HL-60/S4 (cell line): ENCODE measurements at regions not wholly inside any gene's neighbourhood (a gene's known extent, or its start where the extent isn't known, plus 50 kb on each side); places are given as distances from the start of the nearest gene placed in this dataset.

Source experiments
- in situ Hi-C: fragments of 300-500 bp; cut with MboI; formaldehyde crosslinking; loops from 2 replicates; pipeline ENCODE4 v1.14.3; 2022; ENCODE audit warnings: low sequenced_read_pairs

- in situ Hi-C loops, result no loop called here
Observed at GRCh38 chr13:58592786-58593185, 961.2 kb downstream of the PCDH17 start.

DNA sequence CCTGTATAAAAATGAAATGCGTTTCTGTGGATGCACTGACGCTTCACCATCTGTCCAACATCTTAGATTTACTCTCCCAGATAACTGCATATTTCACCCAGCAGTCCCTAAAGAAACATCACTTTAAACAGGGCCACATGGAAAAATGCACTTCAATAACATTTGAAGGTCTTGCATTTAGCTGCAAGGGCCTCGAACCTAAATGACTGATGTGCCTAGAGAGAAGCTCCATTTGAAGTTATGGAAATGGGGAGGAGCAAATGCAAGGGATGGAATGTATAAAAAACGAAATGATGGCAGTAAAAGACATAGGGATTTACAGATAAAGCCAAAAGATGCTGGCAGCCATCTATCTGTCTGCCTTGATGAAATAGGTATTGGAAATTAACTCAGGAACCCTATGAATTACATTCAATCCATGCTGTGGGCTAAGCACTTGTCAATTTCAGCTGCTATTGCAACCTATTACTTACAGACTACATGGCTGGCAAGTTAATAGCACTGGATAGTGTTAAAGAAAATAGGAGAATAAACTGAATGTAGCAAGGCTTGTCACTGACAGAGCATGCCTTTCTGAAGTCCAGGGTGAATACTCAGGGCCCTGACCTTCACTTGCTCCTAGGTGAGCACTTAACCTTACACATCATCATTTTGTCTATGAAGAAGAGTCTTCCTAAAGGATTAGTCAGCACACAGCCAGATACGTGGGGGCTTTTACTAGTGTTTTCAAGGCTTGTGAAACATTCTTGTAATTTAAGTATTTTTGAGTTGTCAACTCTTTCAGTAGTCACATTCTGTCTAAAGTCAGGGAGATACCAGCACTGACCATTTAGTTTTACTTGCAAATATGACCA lies 963.4 kb downstream of the PCDH17 start:
- in situ Hi-C loops, result no loop called here

DNA sequence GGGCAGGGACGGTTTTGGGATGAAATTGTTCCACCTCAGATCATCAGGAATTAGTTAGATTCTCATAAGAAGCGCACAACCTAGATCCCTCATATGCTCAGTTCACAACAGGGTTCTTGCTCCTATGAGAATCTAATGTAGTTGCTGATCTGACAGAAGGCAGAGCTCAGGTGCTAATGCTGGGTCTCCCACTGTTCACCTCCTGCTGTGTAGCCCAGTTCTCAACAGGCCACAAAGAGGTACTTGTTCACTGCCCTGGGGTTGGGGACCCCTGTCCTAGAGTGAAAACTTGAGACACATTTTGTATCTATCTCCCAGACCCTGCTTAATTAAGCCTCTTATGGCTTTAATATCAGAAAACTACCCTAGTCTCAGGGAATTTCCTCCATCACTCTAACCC lies 966.0 kb downstream of the PCDH17 start:
- in situ Hi-C loops, result no loop called here

DNA sequence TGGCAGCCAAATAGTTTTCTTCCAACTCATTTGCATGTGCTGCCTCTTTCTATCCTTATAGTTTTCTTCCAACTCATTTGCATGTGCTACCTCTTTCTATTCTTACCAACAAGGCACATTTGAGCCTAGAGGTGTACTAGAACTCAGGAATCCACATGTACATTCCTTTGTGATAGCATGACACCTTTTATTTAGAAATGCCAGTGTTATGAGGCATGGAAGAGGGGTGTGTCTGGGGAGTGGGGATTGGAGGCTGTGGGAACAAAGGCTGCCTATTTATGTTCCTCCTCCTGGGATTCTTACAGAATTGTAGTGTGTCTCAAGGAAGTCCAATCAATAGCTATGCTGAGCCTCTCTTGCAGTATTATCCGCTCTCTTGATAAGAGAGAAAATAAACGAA lies 966.7 kb downstream of the PCDH17 start:
- in situ Hi-C loops, result no loop called here

DNA sequence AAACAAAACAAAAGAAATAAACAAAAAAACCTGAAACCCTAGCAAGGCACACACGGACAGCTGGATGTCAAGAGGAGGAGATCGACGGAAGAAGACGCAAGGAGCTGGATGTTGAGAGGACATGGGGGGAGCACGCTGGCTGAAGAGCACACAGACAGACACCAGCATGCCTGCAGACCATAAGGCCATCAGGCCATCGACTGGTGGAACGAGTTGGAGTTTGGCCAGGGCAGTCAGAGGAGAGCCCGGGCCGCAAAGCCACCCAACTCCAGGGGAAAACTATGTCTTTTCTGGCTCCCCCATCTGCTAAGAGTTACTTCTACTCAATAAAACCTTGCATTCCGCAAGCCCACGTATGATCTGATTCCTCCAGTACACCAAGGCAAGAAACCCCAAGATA lies 979.6 kb downstream of the PCDH17 start:
- in situ Hi-C loops, result no loop called here

GRCh38 chr13:58617880-58618665 lies 986.5 kb downstream of the PCDH17 start:
- in situ Hi-C loops, result no loop called here

- in situ Hi-C loops, result no loop called here
Observed at GRCh38 chr13:58619396-58620113, 988.0 kb downstream of the PCDH17 start.

DNA sequence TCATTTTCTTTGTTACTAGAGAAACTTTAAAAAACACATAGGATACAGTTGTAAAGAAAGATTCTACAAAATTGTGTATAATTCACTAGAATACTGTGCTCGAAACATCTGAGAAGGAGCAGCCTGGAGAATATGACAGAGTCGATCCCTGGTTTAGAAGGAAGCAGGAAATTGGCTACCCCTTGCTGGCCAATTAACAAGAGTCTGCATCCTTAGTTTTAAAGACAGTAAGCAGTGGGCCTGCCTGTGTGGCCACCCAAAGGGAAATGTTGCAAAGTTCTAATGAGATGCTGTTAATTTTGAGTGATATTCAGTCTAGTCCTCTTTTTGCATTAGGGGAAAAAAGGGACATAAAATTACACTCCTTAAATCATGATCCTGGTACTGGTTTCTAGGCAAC lies 988.6 kb downstream of the PCDH17 start:
- in situ Hi-C loops, result no loop called here

DNA sequence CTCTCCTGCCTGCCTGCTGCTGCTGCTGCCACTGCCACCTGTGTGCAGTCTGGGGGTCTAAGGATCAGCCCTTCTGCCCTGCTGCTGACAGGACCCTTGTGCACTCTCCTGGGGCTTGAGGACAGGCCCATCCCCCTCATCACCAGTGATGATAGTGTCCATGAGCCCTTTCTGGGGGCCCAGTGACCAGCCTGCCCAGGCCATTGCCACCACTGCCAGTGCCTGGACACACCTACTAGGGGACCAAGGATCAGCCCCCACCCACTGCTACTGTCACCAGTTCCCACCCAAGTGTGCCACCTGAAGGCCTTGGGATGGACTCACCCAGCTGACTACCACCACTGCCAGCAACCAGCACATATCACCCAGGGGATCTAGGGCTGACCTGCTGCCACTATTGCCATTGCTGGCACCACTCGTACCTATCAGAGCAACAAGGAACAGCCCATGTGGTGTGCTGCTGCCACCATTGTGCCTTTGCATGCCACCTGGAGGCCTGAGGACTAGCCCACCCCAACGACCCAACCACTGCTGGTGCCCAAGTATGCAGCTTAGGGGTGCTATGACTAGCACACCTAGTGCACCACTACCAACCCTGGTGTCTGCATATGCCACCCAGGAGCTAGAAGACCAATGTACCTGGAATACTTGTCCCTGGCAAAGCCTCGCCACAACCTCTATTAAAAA lies 994.3 kb downstream of the PCDH17 start:
- in situ Hi-C loops, result no loop called here

DNA sequence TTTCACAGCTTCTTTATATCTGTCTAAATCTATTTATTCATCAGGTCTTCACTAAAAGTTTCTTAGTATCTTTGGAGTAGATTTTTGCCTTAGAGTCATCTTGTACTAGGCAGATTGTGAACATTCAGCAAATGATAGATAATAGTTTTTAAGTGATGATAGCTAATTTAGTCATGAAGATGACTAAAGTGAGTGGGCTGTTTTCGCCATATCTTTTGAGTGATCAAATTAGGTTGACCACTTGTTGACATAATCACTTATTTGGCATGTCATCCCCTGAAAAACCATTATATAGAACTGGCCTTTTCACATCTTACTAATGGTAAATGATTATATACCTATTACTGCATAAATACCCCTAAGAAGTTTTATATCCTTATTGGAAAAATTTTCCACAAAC lies 999.2 kb downstream of the PCDH17 start:
- in situ Hi-C loops, result no loop called here

DNA sequence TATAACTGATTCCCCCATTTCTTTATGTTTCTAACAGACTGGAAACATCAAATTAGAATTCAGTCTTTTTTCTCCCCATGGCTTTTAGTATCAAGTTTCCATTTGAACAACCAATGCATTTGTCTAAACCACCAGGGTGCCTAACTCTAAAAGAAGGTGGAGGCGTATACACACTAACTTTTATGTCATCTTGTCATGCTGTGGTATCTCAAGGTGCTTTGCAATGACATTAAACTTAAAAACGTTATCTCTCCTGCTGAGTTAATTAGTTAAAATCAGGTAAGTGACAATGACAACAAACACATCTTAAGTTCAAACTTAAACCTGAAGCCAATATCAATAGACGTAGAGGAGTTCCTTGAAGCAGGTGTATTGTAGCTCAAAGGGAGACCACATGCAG lies 1001.7 kb downstream of the PCDH17 start:
- in situ Hi-C loops, result no loop called here

GRCh38 chr13:58655086-58655485 lies 1023.5 kb downstream of the PCDH17 start:
- in situ Hi-C loops, result loop anchor here (25.0 kb wide), 1 partner anchor 107 kb away; no protein-coding TSS in a partner anchor

DNA sequence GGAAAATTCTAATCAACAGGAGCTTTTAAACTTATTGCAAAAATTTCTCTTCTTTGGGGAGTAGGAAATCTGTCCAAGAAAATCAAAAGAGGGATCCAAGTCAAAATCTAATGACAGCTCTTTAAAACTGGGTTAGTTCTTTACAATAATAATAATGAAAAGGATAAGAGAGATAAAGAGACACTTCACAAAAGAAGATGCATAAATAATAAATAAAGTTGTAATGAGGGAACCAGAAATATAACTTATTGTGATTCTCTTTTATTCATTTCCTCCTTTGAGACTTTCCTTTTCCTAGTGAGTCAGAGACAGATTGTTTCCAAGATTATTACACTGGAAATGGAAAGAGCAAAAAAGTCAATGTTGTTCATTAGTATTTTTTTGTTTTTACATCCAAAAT lies 1029.3 kb downstream of the PCDH17 start:
- in situ Hi-C loops, result loop anchor here (25.0 kb wide), 1 partner anchor 101 kb away; no protein-coding TSS in a partner anchor

DNA sequence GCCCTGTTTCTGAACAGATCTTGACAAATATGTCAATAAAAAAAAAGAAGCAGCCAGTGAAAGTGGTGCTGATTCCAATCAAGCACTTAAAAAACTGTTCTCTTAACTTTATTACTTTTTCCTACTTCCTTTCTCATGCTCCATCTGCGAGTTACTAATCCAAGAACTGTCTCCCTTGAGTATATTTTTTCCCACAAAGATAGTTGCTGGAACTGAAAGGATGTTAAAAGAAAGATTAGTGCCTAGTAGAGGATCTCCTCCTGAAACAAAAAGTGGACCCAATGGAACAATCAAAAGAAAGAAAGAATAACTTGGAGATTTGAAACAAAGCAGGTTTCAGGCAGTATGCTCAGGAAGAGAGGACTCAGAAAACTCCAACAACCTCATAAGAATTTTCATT lies 1034.8 kb downstream of the PCDH17 start:
- in situ Hi-C loops, result loop anchor here (25.0 kb wide), 1 partner anchor 96 kb away; no protein-coding TSS in a partner anchor

GRCh38 chr13:58667096-58667495 lies 1035.6 kb downstream of the PCDH17 start:
- in situ Hi-C loops, result loop anchor here (25.0 kb wide), 1 partner anchor 95 kb away; no protein-coding TSS in a partner anchor

GRCh38 chr13:58680115-58680514 lies 1048.6 kb downstream of the PCDH17 start:
- in situ Hi-C loops, result no loop called here

GRCh38 chr13:58682616-58683015 lies 1051.1 kb downstream of the PCDH17 start:
- in situ Hi-C loops, result no loop called here

DNA sequence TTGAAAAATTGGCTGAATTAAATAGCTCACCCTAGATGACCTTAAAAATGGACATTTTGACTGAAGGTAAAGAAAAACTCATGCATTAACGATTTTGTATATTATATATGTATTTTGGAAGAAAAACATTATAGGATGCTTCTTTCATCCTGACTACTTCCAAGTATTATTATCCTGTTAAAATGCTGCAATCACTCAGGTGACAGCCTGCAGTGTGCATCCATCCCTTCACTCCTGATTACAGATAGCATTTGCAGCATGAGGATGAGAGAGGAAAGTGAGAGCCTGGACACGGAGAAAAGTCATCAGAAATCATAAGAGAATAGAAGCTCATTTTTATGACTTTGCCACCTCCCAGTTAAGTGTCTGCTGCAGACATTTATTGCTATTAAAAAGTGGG lies 1055.6 kb downstream of the PCDH17 start:
- in situ Hi-C loops, result no loop called here

- in situ Hi-C loops, result no loop called here
Observed at GRCh38 chr13:58698531-58698930, 1067.0 kb downstream of the PCDH17 start.

DNA sequence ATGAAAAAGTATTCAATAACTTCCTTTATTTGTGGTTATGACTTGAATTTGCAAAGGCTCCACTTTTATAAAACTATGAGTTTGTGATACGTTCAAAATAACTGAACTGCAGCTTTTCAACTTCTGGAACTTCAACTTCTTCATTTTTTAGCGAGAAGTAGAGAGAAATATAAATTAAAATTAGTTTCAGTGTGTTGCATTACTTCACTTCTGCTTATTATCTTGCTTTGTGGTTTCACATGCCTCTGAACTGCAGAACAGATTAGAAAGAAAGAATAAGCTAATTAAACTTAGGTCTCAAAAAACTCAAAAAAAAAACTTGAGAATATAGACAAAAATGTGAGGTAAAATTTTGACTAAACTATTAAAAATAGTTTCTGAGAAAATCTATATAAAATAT lies 1073.4 kb downstream of the PCDH17 start:
- in situ Hi-C loops, result no loop called here

GRCh38 chr13:58706421-58706820 lies 1074.9 kb downstream of the PCDH17 start:
- in situ Hi-C loops, result no loop called here
